SK-N-MC (cell line): ENCODE measurements at regions not wholly inside any gene's neighbourhood (a gene's known extent, or its start where the extent isn't known, plus 50 kb on each side); places are given as distances from the start of the nearest gene placed in this dataset.

ENCODE experiments used
- EZH2 ChIP-seq: fragments of 200-600 bp; sonication (generic); IDR thresholded peaks from one replicate; pipeline ENCODE4 v1.6.1; 2017; ENCODE audit warnings: antibody characterized with exemption
- FOXP2 ChIP-seq: optimal IDR thresholded peaks from 2 replicates; pipeline ENCODE3; 2011; ENCODE audit warnings: mild to moderate bottlenecking, moderate library complexity; ENCODE audit not compliant: insufficient read depth; ENCODE audit errors: extremely low read length, control extremely low read depth
- POLR2AphosphoS5 ChIP-seq: IDR thresholded peaks from 2 replicates; pipeline ENCODE4 v1.6.1; 2012; ENCODE audit warnings: mild to moderate bottlenecking, low read depth, low read length, borderline replicate concordance

DNA sequence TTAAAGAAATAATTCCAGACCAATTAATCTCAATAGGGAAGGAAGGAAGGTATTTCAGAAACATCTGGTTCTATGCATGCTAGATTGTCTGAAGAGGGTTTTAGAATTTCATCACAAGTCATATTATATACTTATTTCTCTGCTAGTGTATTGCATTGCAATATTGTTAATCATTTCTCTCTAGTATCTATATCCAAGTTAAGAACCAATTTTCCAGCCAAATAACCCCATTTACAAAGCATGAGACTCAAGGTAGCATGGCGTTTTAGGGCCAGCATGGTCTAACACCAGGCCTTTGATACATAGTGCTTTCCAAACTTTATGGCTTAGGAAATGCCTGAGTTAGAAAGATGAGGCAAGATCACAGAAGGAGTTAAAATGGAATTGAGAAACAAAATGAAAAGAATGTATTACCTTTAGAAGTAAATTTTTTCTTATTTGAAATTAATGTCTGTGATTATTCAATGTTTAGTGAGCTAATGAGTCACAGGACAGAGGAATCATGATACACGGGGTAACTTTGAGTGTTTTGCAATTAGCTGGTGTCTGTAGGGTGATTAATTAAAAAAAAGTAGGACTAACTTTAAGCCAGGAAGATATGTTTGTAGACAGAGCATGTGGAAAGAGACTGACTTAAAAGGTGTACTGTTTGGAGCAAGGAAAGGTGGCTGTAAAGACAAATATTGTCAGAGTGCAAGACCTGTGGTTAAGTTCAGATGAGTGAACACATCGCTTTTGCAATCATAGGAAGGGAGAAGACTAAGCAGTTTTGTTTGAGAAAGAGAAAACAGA lies 1006.2 kb upstream of the CITED2 start:
- TF ChIP-seq EZH2 = no peak
- TF ChIP-seq POLR2AphosphoS5 = no peak
- no peak for TF ChIP-seq FOXP2
